ENCODE measurements at regions not wholly inside any gene's neighbourhood (a gene's known extent, or its start where the extent isn't known, plus 50 kb on each side); places are given as distances from the start of the nearest gene placed in this dataset.

DNA sequence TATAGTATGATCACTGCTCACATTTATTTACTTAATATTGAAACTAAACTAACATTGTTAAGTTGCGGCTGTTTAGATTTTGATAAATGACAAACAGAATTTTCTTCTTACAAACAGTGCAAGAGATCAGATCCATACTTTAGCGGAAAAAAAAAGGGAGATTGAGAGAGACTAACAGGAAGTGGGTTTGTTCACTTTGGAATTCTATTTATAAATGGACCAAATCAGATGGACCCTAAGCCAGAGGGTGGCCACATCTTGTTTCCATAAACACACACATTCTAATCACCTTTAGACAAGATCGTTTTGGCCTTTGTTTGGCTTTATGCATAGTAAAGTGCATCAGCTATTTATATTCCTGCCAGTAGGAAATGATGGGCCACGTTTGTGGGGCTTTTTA lies 381.4 kb upstream of the CD180 start (continued):
- TF ChIP-seq ZNF169 (tag by site-specific recombination; IDR thresholded peaks at IDR 0.05) = no peak

- Histone ChIP-seq H3K27ac (ENCODE audit: extremely low read depth, low read depth, low read length) (no peak overlapping the region), H3K36me3 (ENCODE audit: control insufficient read depth in 2 of 2, insufficient read depth in 1 of 2, low read length in 2 of 2) (no peaks in the 10 kb centered on the region), H3K4me3 (ENCODE audit: low read depth, low read length) (no peak overlapping the region), H3K4me1 (ENCODE audit: control insufficient read depth, insufficient read depth, low read length) (no peaks in the 10 kb centered on the region), H3K9me3 (ENCODE audit: control insufficient read depth, insufficient read depth, low read depth, low read length) (no peaks in the 10 kb centered on the region)
- POLR2A ChIA-PET = no interaction called here
- no peak for TF ChIP-seq ZNF266 (tag by site-specific recombination; IDR thresholded peaks at IDR 0.05; ENCODE audit: low read depth)
- no peak for TF ChIP-seq ZNF544 (tag by site-specific recombination; IDR thresholded peaks at IDR 0.05)
- no peak for TF ChIP-seq ZNF830 (tag by site-specific recombination; IDR thresholded peaks at IDR 0.05; ENCODE audit: low read depth)
- no peak for TF ChIP-seq ZNF23 (tag by site-specific recombination; IDR thresholded peaks at IDR 0.05; ENCODE audit: borderline replicate concordance)
- TF ChIP-seq ZBTB1 (tag by site-specific recombination; IDR thresholded peaks at IDR 0.05) = no peak
- no peak for TF ChIP-seq ZNF114 (tag by site-specific recombination; IDR thresholded peaks at IDR 0.05)
- TF ChIP-seq ZSCAN23 (tag by site-specific recombination; IDR thresholded peaks at IDR 0.05) = no peak
- TF ChIP-seq ZNF202 (tag by site-specific recombination; IDR thresholded peaks at IDR 0.05; ENCODE audit: borderline replicate concordance) = no peak
- TF ChIP-seq GFI1B (tag by site-specific recombination; IDR thresholded peaks at IDR 0.05) = no peak
- TF ChIP-seq GLI4 (tag by site-specific recombination; IDR thresholded peaks at IDR 0.05) = no peak
- CTCF ChIA-PET = no interaction called here
These were observed 380.8 kb upstream of the CD180 start for GRCh38 chr5:67577424-67577823.

- no peaks in the 10 kb centered on the region for H3K36me3 ChIP-seq (ENCODE audit: control insufficient read depth in 2 of 2, insufficient read depth in 1 of 2, low read length in 2 of 2)
- no peaks in the 10 kb centered on the region for H3K9me3 ChIP-seq (ENCODE audit: control insufficient read depth, insufficient read depth, low read depth, low read length)
- H3K4me3 ChIP-seq (ENCODE audit: low read depth, low read length) = no peak overlapping the region
- POLR2A ChIA-PET = no interaction called here
- H3K4me1 ChIP-seq (ENCODE audit: control insufficient read depth, insufficient read depth, low read length) = no peaks in the 10 kb centered on the region
- CTCF ChIA-PET = interaction anchor here (0.6 kb wide), 1 partner anchor 47 kb away, joined by 4 read pairs; no protein-coding TSS in a partner anchor
- no peak for TF ChIP-seq ZIC2 (tag by site-specific recombination; IDR thresholded peaks at IDR 0.05)
- H3K27ac ChIP-seq (ENCODE audit: extremely low read depth, low read depth, low read length) = no peak overlapping the region
These were observed 379.5 kb upstream of the CD180 start for GRCh38 chr5:67576112-67576511.

DNA sequence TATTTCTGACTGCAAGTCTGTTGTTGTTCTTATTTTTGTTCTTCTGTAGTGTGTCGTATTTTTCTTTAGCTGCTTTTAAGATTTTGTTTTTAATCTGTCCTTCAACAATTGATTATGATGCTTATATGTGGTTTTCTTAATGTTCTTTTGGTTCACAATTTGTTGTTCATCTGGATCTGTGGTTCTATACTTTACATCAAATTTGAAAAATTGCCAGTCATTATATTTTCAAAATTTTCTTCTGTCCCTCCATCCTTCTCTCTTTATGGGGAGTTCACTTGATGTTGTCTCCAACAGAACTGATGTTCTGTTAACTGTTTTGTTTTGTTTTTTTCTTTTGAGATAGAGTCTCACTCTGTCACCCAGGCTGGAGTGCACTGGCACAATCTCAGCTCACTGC lies 378.5 kb upstream of the CD180 start:
- Histone ChIP-seq H3K9me3 (ENCODE audit: control insufficient read depth, insufficient read depth, low read depth, low read length) (no peaks in the 10 kb centered on the region), H3K36me3 (ENCODE audit: control insufficient read depth in 2 of 2, insufficient read depth in 1 of 2, low read length in 2 of 2) (no peaks in the 10 kb centered on the region), H3K27ac (ENCODE audit: extremely low read depth, low read depth, low read length) (no peak overlapping the region), H3K4me3 (ENCODE audit: low read depth, low read length) (no peak overlapping the region), H3K4me1 (ENCODE audit: control insufficient read depth, insufficient read depth, low read length) (no peaks in the 10 kb centered on the region)
- CTCF ChIA-PET = no interaction called here
- POLR2A ChIA-PET = no interaction called here
- TF ChIP-seq ZSCAN4 (tag by site-specific recombination; IDR thresholded peaks at IDR 0.05) (no peak), ZNF211 (tag by site-specific recombination; IDR thresholded peaks at IDR 0.05; ENCODE audit: low read depth) (no peak), ZNF530 (tag by site-specific recombination; IDR thresholded peaks at IDR 0.05; ENCODE audit: low read depth) (no peak), ZNF837 (tag by site-specific recombination; IDR thresholded peaks at IDR 0.05) (no peak), ZNF341 (tag by site-specific recombination; IDR thresholded peaks at IDR 0.05; ENCODE audit: low read depth) (no peak), ZSCAN30 (tag by site-specific recombination; IDR thresholded peaks at IDR 0.05) (no peak), ZSCAN16 (tag by site-specific recombination; IDR thresholded peaks at IDR 0.05) (no peak), OSR2 (tag by site-specific recombination; IDR thresholded peaks at IDR 0.05) (no peak), GLI2 (tag by site-specific recombination; IDR thresholded peaks at IDR 0.05; ENCODE audit: borderline replicate concordance, low read depth) (no peak), ZNF560 (tag by site-specific recombination; IDR thresholded peaks at IDR 0.05; ENCODE audit: borderline replicate concordance) (no peak), SP2 (tag by site-specific recombination; IDR thresholded peaks at IDR 0.05) (no peak)
- TF ChIP-seq, protein P1, sequence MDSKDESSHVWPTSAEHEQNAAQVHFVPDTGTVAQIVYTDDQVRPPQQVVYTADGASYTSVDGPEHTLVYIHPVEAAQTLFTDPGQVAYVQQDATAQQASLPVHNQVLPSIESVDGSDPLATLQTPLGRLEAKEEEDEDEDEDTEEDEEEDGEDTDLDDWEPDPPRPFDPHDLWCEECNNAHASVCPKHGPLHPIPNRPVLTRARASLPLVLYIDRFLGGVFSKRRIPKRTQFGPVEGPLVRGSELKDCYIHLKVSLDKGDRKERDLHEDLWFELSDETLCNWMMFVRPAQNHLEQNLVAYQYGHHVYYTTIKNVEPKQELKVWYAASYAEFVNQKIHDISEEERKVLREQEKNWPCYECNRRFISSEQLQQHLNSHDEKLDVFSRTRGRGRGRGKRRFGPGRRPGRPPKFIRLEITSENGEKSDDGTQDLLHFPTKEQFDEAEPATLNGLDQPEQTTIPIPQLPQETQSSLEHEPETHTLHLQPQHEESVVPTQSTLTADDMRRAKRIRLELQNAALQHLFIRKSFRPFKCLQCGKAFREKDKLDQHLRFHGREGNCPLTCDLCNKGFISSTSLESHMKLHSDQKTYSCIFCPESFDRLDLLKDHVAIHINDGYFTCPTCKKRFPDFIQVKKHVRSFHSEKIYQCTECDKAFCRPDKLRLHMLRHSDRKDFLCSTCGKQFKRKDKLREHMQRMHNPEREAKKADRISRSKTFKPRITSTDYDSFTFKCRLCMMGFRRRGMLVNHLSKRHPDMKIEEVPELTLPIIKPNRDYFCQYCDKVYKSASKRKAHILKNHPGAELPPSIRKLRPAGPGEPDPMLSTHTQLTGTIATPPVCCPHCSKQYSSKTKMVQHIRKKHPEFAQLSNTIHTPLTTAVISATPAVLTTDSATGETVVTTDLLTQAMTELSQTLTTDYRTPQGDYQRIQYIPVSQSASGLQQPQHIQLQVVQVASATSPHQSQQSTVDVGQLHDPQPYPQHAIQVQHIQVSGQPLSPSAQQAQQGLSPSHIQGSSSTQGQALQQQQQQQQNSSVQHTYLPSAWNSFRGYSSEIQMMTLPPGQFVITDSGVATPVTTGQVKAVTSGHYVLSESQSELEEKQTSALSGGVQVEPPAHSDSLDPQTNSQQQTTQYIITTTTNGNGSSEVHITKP (tag by site-specific recombination; IDR thresholded peaks at IDR 0.05) = no peak
- TF ChIP-seq, protein P2, sequence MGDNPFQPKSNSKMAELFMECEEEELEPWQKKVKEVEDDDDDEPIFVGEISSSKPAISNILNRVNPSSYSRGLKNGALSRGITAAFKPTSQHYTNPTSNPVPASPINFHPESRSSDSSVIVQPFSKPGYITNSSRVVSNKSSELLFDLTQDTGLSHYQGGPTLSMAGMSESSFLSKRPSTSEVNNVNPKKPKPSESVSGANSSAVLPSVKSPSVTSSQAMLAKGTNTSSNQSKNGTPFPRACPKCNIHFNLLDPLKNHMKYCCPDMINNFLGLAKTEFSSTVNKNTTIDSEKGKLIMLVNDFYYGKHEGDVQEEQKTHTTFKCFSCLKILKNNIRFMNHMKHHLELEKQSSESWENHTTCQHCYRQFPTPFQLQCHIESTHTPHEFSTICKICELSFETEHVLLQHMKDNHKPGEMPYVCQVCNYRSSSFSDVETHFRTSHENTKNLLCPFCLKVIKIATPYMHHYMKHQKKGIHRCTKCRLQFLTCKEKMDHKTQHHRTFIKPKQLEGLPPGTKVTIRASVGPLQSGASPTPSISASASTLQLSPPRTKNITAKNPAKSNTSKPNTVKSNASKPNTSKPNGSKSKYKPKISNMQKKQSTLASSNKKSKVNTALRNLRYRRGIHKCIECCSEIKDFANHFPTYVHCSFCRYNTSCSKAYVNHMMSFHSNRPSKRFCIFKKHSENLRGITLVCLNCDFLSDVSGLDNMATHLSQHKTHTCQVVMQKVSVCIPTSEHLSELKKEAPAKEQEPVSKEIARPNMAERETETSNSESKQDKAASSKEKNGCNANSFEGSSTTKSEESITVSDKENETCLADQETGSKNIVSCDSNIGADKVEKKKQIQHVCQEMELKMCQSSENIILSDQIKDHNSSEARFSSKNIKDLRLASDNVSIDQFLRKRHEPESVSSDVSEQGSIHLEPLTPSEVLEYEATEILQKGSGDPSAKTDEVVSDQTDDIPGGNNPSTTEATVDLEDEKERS (tag by site-specific recombination; IDR thresholded peaks at IDR 0.05) = no peak

Data from HEK293 (cell line).